H1 (cell line): ENCODE measurements at regions not wholly inside any gene's neighbourhood (a gene's known extent, or its start where the extent isn't known, plus 50 kb on each side); places are given as distances from the start of the nearest gene placed in this dataset.

Source experiments
- CTCF ChIA-PET: fragments of 300-600 bp; sonication (Branson Sonifier 250); formaldehyde crosslinking; loops from one replicate; lab custom pipeline; 2021; ENCODE audit not compliant: partially characterized antibody; lab: Charles Lee
- POLR2A ChIA-PET: fragments of 300-600 bp; sonication (Branson Sonifier 250); formaldehyde crosslinking; loops from one replicate; lab custom pipeline; 2021; ENCODE audit warnings: inconsistent platforms; ENCODE audit not compliant: partially characterized antibody; lab: Charles Lee
- DNase-seq, 2 experiments: peaks; one replicate each; pipeline versions ENCODE4 v3.0.0 to v3.0.0-alpha.2; 2010 to 2022; ENCODE audit warnings: low spot score in 2 of 2, low read depth in 1 of 2, mixed read lengths in 1 of 2
- FAIRE-seq: peaks from 2 replicates; lab custom pipeline; 2011; peaks lifted over from hg19 to GRCh38; lab: Jason Lieb, UNC
- H2AFZ ChIP-seq: 2 replicates; pipeline ENCODE4 v1.8.1; 2012; ENCODE audit warnings: low read length, inconsistent platforms
- H2AK5ac ChIP-seq: 2 replicates; pipeline ENCODE4 v1.6.1; 2013; ENCODE audit warnings: low read depth, low read length
- H2BK120ac ChIP-seq: replicated peaks from 2 replicates; pipeline ENCODE3; 2013; ENCODE audit warnings: low read depth, low read length, inconsistent platforms
- H2BK12ac ChIP-seq: 2 replicates; pipeline ENCODE4 v1.6.1; 2013; ENCODE audit warnings: low read depth, low read length
- H2BK15ac ChIP-seq: 2 replicates; pipeline ENCODE4 v1.6.1; 2013; ENCODE audit warnings: low read length
- H2BK20ac ChIP-seq: 2 replicates; pipeline ENCODE4 v1.6.1; 2013; ENCODE audit warnings: low read length
- H2BK5ac ChIP-seq: 2 replicates; pipeline ENCODE4 v1.6.1; 2013; ENCODE audit warnings: low read depth, low read length
- H3K14ac ChIP-seq: 2 replicates; pipeline ENCODE4 v1.6.1; 2013; ENCODE audit warnings: inconsistent platforms; ENCODE audit not compliant: insufficient read length
- H3K18ac ChIP-seq: 2 replicates; pipeline ENCODE4 v1.6.1; 2013; ENCODE audit warnings: low read length; ENCODE audit errors: extremely low read depth
- H3K23ac ChIP-seq: 2 replicates; pipeline ENCODE4 v1.6.1; 2013; ENCODE audit warnings: inconsistent platforms; ENCODE audit not compliant: insufficient read length
- H3K23me2 ChIP-seq: 2 replicates; pipeline ENCODE4 v1.6.1; 2013; ENCODE audit warnings: low read depth, low read length
- H3K27ac ChIP-seq: 2 replicates; pipeline ENCODE4 v1.6.1; 2011; ENCODE audit warnings: low read depth, low read length, inconsistent platforms
- H3K27me3 ChIP-seq, 4 experiments: replicated peaks in 1 of 4; 1 replicate in 1 of 4; 2 replicates in 3 of 4; pipeline versions ENCODE4 v1.6.1 to v1.8.1; 2011 to 2013; ENCODE audit warnings: low read length in 3 of 4, mild to moderate bottlenecking in 3 of 4, inconsistent platforms in 2 of 4, mixed read lengths in 2 of 4, moderate library complexity in 1 of 4; ENCODE audit not compliant: control insufficient read depth in 3 of 4, insufficient read depth in 3 of 4; ENCODE audit errors: extremely low read depth in 1 of 4
- H3K36me3 ChIP-seq, 4 experiments: 2 replicates each; pipeline versions ENCODE4 v1.6.1 to v1.8.1; 2011 to 2013; ENCODE audit warnings: mild to moderate bottlenecking in 4 of 4, low read length in 3 of 4, moderate library complexity in 2 of 4, control low read depth in 1 of 4, inconsistent platforms in 1 of 4; ENCODE audit not compliant: insufficient read depth in 4 of 4, control insufficient read depth in 2 of 4
- H3K4ac ChIP-seq: replicated peaks from 2 replicates; pipeline ENCODE3; 2013; ENCODE audit warnings: low read length, low read depth, mixed read lengths, inconsistent platforms; ENCODE audit not compliant: insufficient read length
- H3K4me1 ChIP-seq, 4 experiments: replicated peaks in 1 of 4; 1 replicate in 1 of 4; 2 replicates in 3 of 4; pipeline versions ENCODE4 v1.6.1 to v1.8.1; 2011 to 2013; ENCODE audit warnings: low read length in 3 of 4, inconsistent platforms in 2 of 4, mixed read lengths in 1 of 4; ENCODE audit not compliant: insufficient read depth in 4 of 4, control insufficient read depth in 3 of 4
- H3K4me2 ChIP-seq, 2 experiments: 2 replicates each; pipeline versions ENCODE4 v1.6.1 to v1.8.1; 2011 to 2013; ENCODE audit warnings: low read depth in 2 of 2, low read length in 2 of 2, control low read depth in 1 of 2, inconsistent platforms in 1 of 2, mild to moderate bottlenecking in 1 of 2; ENCODE audit not compliant: insufficient read depth in 1 of 2
- H3K4me3 ChIP-seq, 4 experiments: fragments of 200-600, 300-600 bp in 1 of 4; sonication (generic), shearing (Covaris generic), sonication (Bioruptor Twin) in 1 of 4; 2 replicates each; pipeline versions ENCODE4 v1.5.1 to v1.8.1; 2011 to 2016; ENCODE audit warnings: low read length in 4 of 4, low read depth in 3 of 4, control low read depth in 2 of 4, inconsistent platforms in 2 of 4, mild to moderate bottlenecking in 2 of 4, mixed read lengths in 1 of 4, moderate library complexity in 1 of 4; ENCODE audit not compliant: insufficient read depth in 2 of 4; ENCODE audit errors: extremely low read depth in 1 of 4
- H3K56ac ChIP-seq: replicated peaks from 2 replicates; pipeline ENCODE3; 2013; ENCODE audit warnings: low read depth, mild to moderate bottlenecking, mixed read lengths, low read length, inconsistent platforms; ENCODE audit not compliant: insufficient read length
- H3K79me1 ChIP-seq: 2 replicates; pipeline ENCODE4 v1.6.1; 2013; ENCODE audit warnings: low read depth, low read length, control low read depth
- H3K79me2 ChIP-seq, 2 experiments: 2 replicates each; pipeline versions ENCODE4 v1.6.1 to v1.8.1; 2012 to 2013; ENCODE audit warnings: low read length in 2 of 2, mild to moderate bottlenecking in 2 of 2, inconsistent platforms in 1 of 2; ENCODE audit not compliant: insufficient read depth in 2 of 2, control insufficient read depth in 1 of 2
- H3K9ac ChIP-seq, 4 experiments: replicated peaks in 1 of 4; 1 replicate in 1 of 4; 2 replicates in 3 of 4; pipeline versions ENCODE4 v1.6.1 to v1.8.1; 2011 to 2013; ENCODE audit warnings: low read depth in 3 of 4, low read length in 3 of 4, control low read depth in 2 of 4, mild to moderate bottlenecking in 2 of 4, moderate library complexity in 2 of 4, inconsistent platforms in 1 of 4; ENCODE audit errors: extremely low read depth in 1 of 4
- H3K9me3 ChIP-seq, 2 experiments: 2 replicates each; pipeline versions ENCODE4 v1.6.1 to v1.8.1; 2012 to 2013; ENCODE audit warnings: mild to moderate bottlenecking in 2 of 2, moderate library complexity in 2 of 2, control low read depth in 1 of 2, inconsistent platforms in 1 of 2, low read depth in 1 of 2, low read length in 1 of 2, mixed read lengths in 1 of 2; ENCODE audit not compliant: insufficient read depth in 2 of 2
- H4K20me1 ChIP-seq, 2 experiments: replicated peaks in 1 of 2; 2 replicates each; pipeline versions ENCODE3 to v1.8.1; 2011 to 2013; ENCODE audit warnings: inconsistent platforms in 2 of 2, low read length in 2 of 2, mild to moderate bottlenecking in 1 of 2; ENCODE audit not compliant: insufficient read depth in 2 of 2, control insufficient read depth in 1 of 2
- H4K5ac ChIP-seq: 2 replicates; pipeline ENCODE4 v1.6.1; 2013; ENCODE audit warnings: low read length, low read depth, mixed read lengths, inconsistent platforms; ENCODE audit not compliant: insufficient read length
- H4K8ac ChIP-seq: 2 replicates; pipeline ENCODE4 v1.8.0; 2013; ENCODE audit warnings: mild to moderate bottlenecking, moderate library complexity, low read length, inconsistent platforms; ENCODE audit not compliant: insufficient read depth; ENCODE audit errors: extremely low read depth
- H4K91ac ChIP-seq: replicated peaks from 2 replicates; pipeline ENCODE3; 2013; ENCODE audit warnings: low read length, mixed read lengths, inconsistent platforms; ENCODE audit not compliant: insufficient read length
- CEBPB ChIP-seq: IDR thresholded peaks from 2 replicates; pipeline ENCODE4 v1.6.1; 2012; ENCODE audit warnings: low read depth, low read length
- RNF2 ChIP-seq: fragments of 200-900, 300-1000 bp; sonication (generic); IDR thresholded peaks from 2 replicates; pipeline ENCODE4 v1.7.1; 2016; ENCODE audit warnings: borderline replicate concordance, low read depth, mild to moderate bottlenecking, antibody characterized with exemption, low read length; ENCODE audit not compliant: poor library complexity, severe bottlenecking; ENCODE audit errors: missing control alignments
- TCF12 ChIP-seq: IDR thresholded peaks from 2 replicates; pipeline ENCODE4 v1.6.1; 2011; ENCODE audit warnings: low read depth, mild to moderate bottlenecking, low read length
- WGBS, 2 experiments: shearing (Covaris generic) in 1 of 2; methylation state at CpG; one replicate each; pipeline versions ENCODE4 v1.1.6 to v1.1.7; 2013 to 2015; ENCODE audit warnings: low lambda C conversion rate in 2 of 2, mixed read lengths in 2 of 2, inconsistent platforms in 1 of 2, low coverage in 1 of 2, missing lambda C conversion rate in 1 of 2; ENCODE audit not compliant: insufficient replicate concordance in 2 of 2, insufficient coverage in 1 of 2, insufficient read length in 1 of 2; ENCODE audit errors: extremely low coverage in 1 of 2, missing lambda C conversion rate in 1 of 2; 5-methylcytosine and 5-hydroxymethylcytosine counted together
- TF ChIP-seq, protein P1 (sequence below), 3 experiments: IDR thresholded peaks; 1 replicate in 2 of 3; 2 replicates in 1 of 3; pipeline versions ENCODE4 v1.5.1 to v1.6.1; 2011; ENCODE audit warnings: low read length in 3 of 3, mild to moderate bottlenecking in 3 of 3, inconsistent platforms in 2 of 3, low read depth in 1 of 3, moderate library complexity in 1 of 3; ENCODE audit not compliant: insufficient read depth in 1 of 3; ENCODE audit errors: control extremely low read depth in 1 of 3

- Histone ChIP-seq H3K36me3 (no peaks in the 10 kb centered on the region), H2BK120ac (no peak overlapping the region), H2BK20ac (no peak overlapping the region), H3K27ac (no peak overlapping the region), H2BK15ac (no peak overlapping the region), H3K4ac (no peak overlapping the region), H3K14ac (no peak overlapping the region), H3K9me3 (peaks cover 0 to 6% of the 10 kb centered on the region in 2 experiments; a peak in 1 of 4 replicates), H3K4me1 (no peaks in the 10 kb centered on the region; a peak in 1 of 7 replicates), H4K8ac (no peak overlapping the region), H2BK5ac (no peak overlapping the region), H3K18ac (no peak overlapping the region), H4K20me1 (no peaks in the 10 kb centered on the region), H3K9ac (peak overlapping the region in 1 of 4 experiments; percentile 34; a peak in 1 of 7 replicates), H3K56ac (no peak overlapping the region), H3K4me2 (no peak overlapping the region), H3K79me1 (no peaks in the 10 kb centered on the region), H4K91ac (no peak overlapping the region), H3K79me2 (no peaks in the 10 kb centered on the region), H3K23ac (no peak overlapping the region), H3K27me3 (no peaks in the 10 kb centered on the region), H2AFZ (peak overlapping the region; percentile 98), H2AK5ac (no peak overlapping the region), H3K23me2 (no peaks in the 10 kb centered on the region), H3K4me3 (no peak overlapping the region), H4K5ac (no peak overlapping the region), H2BK12ac (no peak overlapping the region)
- DNase-seq (no peak), FAIRE-seq (peak; percentile 39)
- 63% methylated on average over 2 of the region's 2 CpGs; no CpG with 5 or more reads in 1 of the 2 experiments for WGBS, 2 experiments
- TF ChIP-seq, protein P1, sequence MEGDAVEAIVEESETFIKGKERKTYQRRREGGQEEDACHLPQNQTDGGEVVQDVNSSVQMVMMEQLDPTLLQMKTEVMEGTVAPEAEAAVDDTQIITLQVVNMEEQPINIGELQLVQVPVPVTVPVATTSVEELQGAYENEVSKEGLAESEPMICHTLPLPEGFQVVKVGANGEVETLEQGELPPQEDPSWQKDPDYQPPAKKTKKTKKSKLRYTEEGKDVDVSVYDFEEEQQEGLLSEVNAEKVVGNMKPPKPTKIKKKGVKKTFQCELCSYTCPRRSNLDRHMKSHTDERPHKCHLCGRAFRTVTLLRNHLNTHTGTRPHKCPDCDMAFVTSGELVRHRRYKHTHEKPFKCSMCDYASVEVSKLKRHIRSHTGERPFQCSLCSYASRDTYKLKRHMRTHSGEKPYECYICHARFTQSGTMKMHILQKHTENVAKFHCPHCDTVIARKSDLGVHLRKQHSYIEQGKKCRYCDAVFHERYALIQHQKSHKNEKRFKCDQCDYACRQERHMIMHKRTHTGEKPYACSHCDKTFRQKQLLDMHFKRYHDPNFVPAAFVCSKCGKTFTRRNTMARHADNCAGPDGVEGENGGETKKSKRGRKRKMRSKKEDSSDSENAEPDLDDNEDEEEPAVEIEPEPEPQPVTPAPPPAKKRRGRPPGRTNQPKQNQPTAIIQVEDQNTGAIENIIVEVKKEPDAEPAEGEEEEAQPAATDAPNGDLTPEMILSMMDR (IDR thresholded peaks at IDR 0.05; ENCODE audit: control extremely low read depth in 1 of 3, insufficient read depth in 1 of 3, low read depth in 1 of 3, low read length in 3 of 3) = peak in 2 of 3 experiments; percentile 1 to 7; a peak in 1 of 4 replicates
- TF ChIP-seq RNF2 (no peak), TCF12 (no peak), CEBPB (peak; percentile 70)
- ChIA-PET POLR2A (no interaction called here), CTCF (interaction anchor here (1.2 kb wide), 1 partner anchor 24 kb away, joined by 3 read pairs; no protein-coding TSS in a partner anchor)
These were observed 417.6 kb upstream of the CDIN1 start for GRCh38 chr15:36161771-36162212.
